Dermis microvascular lymphatic vessel endothelial cell (primary cell): ENCODE measurements at regions not wholly inside any gene's neighbourhood (a gene's known extent, or its start where the extent isn't known, plus 50 kb on each side); places are given as distances from the start of the nearest gene placed in this dataset.
"Not testable (repeated sequence)": the region's sequence is repeated elsewhere in the genome, so short reads cannot be mapped to it uniquely, and the experiment has no call there.

Experiments used
- DNase-seq, 2 donors: peaks; one replicate each; pipeline versions ENCODE4 v3.0.0 to v3.0.0-alpha.2; 2010; ENCODE audit warnings: low read depth in 2 of 2

DNA sequence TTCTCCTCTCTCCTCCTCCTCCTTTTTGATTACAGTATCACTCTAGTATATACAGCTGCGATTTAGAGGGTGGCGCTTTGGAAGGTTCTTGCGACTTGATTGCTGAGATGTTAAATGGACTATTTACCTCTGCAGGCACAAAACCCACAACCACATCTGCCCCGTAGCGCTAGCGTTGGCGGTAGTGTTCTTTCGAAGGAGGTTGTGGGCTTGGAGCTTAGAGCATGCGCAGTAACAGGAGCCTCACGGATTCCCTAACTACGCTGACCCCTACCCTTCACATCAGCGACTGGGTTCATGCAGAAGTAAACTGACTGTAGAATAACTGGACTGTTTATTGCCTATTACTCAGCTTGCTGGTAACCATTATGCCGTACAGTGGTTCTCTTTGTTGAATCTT lies 58.0 kb downstream of the CGGBP1 start:
- DNase-seq: peak in 1 of 2 donors; percentile 2

DNA sequence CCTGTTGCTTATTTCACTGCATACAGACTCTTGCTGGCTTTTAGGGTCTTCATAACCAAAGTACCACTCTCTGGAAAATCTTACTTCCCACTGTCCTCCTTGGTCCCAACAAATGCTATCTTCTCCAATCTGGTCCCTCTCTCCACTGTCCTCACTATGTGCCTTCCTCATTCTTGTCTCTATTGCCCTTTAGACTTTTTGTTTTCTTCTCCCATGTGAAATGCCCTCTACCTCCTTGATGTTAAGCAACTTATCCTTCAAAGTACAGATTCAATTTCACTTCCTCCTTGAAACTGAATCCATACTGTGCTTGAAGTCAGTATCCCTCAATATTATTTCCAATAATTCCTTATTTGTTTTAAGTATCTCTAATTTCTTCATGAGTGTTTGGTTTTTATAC lies 60.8 kb downstream of the CGGBP1 start:
- no peak for DNase-seq

GRCh38 chr3:87997298-87997697 lies 61.5 kb downstream of the CGGBP1 start:
- peak in 1 of 2 donors; percentile 80 for DNase-seq

GRCh38 chr3:87996882-87997281 lies 61.9 kb downstream of the CGGBP1 start:
- no peak for DNase-seq

GRCh38 chr3:87993566-87993965 lies 65.2 kb downstream of the CGGBP1 start:
- no peak for DNase-seq

GRCh38 chr3:87987952-87988351 lies 70.9 kb downstream of the CGGBP1 start:
- DNase-seq: no peak

- DNase-seq: no peak
Observed at GRCh38 chr3:87982421-87982820, 76.4 kb downstream of the CGGBP1 start.

- DNase-seq: no peak
Observed at GRCh38 chr3:87979527-87979926, 79.3 kb downstream of the CGGBP1 start.

- DNase-seq: no peak
Observed at GRCh38 chr3:87977765-87978164, 81.0 kb downstream of the CGGBP1 start.

GRCh38 chr3:87975716-87976115 lies 83.1 kb downstream of the CGGBP1 start:
- no peak for DNase-seq

- no peak for DNase-seq
Observed at GRCh38 chr3:87973906-87974305, 84.9 kb downstream of the CGGBP1 start.

GRCh38 chr3:87969620-87970019 lies 89.2 kb downstream of the CGGBP1 start:
- no peak for DNase-seq

DNA sequence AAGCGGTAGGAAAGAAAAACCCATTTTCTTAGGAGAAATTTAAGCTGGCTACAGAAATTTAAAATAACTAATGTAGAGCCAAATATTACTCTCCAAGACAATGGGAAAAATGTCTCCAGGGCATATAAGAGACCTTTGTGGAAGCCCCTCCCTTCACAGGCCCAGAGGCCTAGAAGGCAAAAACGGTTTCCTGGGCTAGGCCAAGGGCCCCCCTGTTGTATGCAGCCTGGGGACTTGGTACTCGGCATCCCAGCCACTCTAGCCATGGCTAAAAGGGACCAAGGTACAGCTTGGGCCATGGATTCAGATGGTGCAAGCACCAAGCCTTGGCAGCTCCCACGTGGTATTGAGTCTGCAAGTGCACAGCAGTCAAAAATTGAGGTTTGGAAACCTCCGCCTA lies 90.1 kb downstream of the CGGBP1 start:
- no peak for DNase-seq

DNA sequence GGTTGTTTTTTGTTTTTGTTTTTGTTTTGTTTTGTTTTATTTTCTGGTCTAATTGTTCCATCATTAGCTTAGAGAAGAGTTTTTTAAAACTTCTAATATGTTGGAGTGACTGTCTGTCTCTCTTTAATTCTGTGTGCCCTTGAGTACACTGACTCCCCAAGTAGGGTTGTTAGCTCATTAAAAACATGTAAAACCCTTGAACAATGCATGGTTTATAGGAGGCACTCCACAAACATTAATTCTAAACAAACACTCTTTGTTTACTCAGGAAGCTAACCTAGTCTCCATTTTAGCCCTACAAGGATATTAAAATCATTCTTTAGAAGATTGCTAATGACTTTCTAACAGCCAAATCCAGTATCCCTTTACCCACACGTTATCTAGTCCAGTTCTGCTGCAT lies 100.5 kb downstream of the CGGBP1 start:
- DNase-seq: no peak

GRCh38 chr3:87957575-87957974 lies 101.2 kb downstream of the CGGBP1 start:
- DNase-seq: no peak

GRCh38 chr3:87949879-87950208 lies 109.0 kb downstream of the CGGBP1 start:
- no peak for DNase-seq

DNA sequence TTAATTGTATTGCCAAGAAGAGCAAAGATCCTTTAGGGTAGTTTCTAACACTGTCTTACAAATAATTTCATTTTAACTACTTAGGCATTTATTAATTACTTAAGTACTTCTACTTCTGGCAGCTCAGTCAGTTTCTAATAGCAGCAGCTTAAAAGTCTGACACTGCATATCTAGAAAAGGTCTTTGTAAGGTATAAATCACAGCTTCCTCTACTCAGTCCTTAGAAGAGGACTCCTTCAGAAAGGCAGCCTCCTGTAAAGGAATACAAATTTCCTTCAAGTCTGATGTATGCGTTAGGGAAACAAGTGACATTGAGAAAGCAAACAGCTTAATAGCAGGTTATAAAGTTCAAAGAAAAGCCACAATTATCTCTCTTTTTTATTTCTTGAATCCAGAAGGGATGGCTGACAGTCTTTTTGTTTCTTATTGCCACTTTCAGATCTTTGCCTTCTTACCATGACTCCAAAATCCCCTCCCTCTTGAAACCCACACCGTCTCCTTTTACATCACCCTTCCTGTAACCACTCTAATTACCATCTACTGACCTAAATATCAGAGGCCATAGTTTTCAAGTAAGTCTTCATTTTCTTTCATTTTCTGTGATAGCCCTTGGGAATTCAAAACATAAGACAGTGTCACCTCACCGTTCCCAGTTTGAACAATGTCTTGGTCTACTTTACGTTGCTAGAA lies 109.5 kb downstream of the CGGBP1 start:
- DNase-seq: no peak

DNA sequence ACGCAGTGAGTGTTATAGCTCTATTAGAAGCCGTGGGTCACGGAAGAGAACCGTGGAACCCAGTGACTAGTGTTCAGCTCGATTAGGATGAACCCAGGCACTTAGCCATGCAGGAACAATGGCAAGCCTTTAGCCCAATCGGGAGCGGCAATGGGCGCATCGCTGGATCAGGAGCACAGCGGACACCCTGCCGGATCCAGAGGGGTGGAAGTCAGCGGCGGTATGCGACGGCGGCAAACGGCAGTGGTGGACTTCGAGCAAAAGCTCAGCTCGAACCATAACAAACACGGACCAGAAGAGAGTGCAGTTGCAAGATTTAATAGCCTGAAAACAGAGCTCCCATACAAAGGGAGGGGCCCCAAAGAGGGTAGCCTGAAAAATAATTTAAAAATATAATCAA lies 112.8 kb downstream of the CGGBP1 start:
- DNase-seq: not testable (repeated sequence)

GRCh38 chr3:87942256-87942655 lies 116.5 kb downstream of the CGGBP1 start:
- not testable (repeated sequence) for DNase-seq

DNA sequence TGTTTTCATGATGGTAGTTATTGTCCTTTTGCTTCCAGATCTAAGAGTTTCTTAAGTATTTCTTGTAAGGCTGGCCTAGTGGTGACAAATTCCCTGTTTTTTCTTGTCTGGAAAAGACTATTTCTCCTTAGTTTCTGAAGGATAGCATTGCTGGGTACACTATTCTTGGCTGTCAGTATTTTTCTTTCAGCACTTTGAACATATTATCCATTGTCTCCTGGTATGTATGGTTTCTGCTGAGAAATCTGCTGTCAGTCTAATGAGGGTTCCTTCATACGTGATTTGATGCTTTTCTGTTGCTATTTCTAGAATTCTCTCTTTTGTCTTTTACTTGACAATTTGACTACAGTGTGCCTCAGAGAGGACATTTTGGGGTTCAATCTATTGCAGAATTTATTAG lies 134.3 kb downstream of the CGGBP1 start:
- no peak for DNase-seq

DNA sequence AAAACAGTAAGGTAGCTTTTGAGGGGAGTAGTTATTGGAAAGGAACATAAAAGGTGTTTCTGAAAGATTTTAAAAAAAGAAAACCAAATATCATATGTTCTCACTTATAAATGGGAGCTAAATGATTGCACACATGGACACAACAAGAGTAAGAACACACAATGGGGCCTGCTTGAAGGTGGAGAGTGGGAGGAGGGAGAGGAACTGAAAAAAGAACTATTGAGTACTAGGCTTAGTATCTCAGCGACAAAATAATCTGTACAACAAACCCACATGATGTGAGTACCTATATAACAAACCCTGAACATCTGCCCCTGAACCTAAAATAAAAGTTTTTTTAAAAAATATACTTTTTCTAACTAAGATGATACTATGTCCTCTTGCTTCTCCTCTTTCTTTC lies 138.3 kb downstream of the CGGBP1 start:
- no peak for DNase-seq

DNA sequence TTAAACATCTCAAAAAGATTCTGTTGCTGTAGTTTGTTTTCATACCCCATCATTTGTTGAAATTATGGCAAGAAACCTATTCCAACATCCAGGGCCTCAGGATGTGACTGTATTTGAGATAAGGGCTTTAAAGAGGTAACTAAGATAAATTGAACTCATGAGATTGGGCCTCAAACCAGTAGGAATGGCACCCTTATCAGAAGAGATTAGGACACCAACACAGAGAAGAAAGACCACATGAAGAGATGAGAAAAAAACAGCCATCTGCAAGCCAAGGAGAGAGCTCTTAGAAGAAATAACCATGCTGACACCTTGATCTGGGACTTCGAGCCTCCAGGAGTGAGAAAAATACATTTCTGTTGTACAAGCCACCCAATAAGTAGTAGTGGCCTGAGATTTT lies 157.7 kb downstream of the CGGBP1 start:
- DNase-seq: no peak

GRCh38 chr3:87900061-87900460 lies 158.7 kb downstream of the CGGBP1 start:
- peak in 1 of 2 donors; percentile 2 for DNase-seq

GRCh38 chr3:87898971-87899370 lies 159.8 kb downstream of the CGGBP1 start:
- no peak for DNase-seq
